Activated CD4-positive, CD25-positive, alpha-beta regulatory T cell (primary cell): ENCODE measurements at regions not wholly inside any gene's neighbourhood (a gene's known extent, or its start where the extent isn't known, plus 50 kb on each side); places are given as distances from the start of the nearest gene placed in this dataset.
"Not testable (repeated sequence)": the region's sequence is repeated elsewhere in the genome, so short reads cannot be mapped to it uniquely, and the experiment has no call there.

Experiments used
- DNase-seq, 4 experiments: peaks; one replicate each; lab custom pipeline; 2025; lab: John Stamatoyannopoulos, UW

DNA sequence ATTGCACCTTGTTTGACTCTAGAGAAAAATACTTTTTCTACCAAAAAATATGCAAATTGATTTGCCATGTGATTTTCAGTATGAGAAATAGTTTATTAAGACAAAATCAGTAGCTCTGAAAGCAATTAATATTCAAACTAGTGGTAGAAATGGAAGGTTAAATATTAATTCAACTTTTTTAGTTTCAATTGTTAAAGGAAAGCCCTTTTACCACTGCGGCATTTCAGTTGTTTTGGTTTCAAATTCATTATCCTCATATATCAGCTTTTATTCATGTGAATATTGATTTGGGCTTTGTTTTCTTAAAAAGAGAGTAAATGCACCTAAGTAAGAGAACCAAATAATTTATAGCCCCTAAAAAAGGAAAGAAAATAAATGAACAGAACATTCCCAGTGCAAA lies 660.6 kb upstream of the CHD1 start:
- DNase-seq = no peak

DNA sequence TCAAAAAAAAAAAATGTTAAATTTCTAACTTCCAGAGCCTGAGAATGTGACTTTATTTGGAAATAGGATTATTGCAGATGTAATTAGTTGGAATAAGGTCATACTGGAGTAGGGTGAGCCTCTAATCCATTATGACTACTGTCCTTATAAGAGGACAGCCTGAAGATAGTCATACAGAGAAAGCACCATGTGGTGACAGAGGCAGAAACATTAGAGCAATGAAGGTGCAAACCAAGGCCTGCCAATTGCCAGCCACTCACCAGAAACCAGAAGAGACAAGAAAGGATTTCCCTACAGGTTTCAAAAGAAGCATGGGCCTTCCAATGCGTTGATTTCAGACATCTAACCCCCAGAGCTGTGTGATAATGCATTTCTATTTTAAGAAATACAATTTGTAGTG lies 659.2 kb upstream of the CHD1 start:
- DNase-seq = no peak

DNA sequence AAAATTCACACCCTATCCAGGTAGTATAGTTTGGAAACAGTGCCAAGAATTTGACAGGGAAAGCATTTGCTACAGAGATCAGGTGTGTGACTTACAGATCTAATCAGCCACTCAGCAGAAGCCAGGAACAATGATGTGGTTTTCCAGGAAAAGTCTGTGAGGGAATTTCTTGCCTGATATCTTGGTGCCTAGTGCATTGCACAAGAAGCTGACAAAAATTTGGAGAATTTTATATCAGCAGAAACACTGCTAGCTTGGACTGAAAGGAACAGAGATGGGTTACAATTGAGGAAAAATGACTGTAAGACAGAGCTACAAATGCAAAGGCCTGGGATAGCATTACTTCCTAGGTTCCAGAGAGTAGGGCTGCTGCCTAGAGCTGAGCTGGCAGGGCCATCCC lies 658.1 kb upstream of the CHD1 start:
- no peak for DNase-seq

DNA sequence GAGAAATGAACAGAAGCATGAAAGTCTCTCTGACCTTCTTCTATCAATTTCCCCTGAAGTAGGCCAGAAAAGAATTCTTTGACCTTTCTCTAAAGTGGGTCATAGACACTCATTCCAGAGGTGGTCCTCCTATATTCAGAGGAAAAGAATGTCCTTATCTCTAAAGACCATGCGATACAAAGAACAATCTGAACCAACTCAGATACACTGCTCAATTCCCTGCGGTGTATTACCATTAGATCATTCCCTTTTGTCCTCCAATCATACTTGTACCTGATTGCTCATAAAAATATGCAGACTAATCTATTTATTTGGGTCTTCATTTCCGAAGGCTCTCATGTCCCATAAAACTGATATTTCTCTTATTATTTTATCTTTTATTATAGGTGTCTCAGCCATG lies 652.4 kb upstream of the CHD1 start:
- DNase-seq = not testable (repeated sequence)

DNA sequence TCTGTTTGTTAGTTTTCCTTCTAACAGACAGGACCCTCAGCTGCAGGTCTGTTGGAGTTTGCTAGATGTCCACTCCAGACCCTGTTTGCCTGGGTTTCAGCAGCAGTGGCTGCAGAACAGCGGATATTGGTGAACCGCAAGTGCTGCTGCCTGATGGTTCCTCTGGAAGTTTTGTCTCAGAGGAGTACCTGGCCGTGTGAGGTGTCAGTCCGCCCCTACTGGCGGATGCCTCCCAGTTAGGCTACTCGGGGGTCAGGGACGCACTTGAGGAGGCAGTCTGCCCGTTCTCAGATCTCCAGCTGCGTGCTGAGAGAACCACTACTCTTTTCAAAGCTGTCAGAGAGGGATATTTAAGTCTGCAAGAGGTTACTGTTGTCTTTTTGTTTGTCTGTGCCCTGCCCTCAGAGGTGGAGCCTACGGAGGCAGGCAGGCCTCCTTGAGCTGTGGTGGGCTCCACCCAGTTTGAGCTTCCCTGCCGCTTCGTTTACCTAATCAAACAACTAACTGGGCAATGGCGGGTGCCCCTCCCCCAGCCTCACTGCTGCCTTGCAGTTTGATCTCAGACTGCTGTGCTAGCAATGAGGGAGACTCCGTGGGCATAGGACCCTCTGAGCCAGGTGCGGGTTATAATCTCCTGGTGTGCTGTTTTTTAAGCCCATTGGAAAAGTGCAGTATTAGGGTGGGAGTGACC lies 634.3 kb upstream of the CHD1 start:
- not testable (repeated sequence) for DNase-seq

DNA sequence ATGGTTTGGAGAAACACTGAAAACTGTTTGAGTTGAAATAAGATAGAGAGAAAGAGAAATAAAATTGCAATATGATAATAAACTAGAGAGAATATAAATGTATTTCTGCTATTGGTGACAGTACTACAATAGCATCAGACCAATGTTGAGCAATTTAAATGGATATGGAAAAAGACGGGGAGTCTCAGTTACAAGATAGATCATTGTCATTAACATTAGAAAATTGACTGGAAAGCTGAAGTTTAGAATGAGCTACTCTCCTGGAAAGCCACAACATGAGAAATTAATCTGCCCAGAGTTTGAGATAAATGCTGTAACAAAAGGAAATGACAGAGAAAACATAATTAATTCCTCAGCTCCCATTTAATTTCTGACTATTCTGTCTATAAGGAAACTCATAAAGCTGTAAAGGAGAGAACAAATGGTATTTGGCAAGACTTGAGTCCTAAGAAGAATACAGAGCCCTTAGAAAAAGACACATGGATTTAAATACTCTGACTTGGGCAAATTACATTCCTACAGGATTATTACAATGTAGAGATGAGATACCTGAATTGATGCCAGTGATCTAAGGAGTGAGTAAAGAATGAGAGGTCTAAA lies 624.5 kb upstream of the CHD1 start:
- DNase-seq = no peak

DNA sequence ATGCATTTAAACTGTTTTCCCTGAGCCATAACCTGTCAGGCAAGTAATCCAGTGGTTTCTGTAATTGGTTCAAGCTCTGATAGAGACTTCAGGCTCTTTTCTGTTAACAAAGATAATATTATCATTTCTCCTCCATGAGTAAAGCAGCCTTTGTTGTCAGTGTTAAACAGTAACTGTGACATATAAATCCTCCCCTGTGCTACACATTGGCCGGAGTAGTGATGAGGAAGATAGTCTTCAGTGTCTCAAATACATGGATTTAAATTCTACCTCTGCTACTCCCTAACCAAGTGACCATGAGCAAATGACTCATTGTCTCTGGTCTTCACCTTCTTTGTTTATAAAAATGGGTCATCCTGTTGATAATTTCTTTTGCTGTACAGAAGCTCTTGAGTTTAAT lies 615.5 kb upstream of the CHD1 start:
- DNase-seq = no peak

DNA sequence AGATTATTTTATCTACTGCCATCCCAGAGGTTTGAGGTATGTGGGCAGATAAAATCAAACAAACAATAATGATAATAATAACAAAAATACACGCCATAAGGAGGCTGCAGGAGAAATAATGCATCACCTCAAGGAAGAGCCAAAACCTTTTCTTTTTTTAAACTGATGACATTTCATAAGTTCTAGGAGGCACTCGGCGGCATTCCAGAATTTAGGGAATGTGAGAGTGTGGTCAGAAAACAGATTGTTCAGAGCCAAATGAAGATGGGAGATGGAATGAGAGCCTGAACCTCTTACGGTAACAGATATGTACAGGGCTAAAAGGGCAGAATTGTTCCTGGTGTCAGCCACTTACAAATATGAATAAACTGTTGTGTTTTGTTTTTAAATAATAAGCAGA lies 615.0 kb upstream of the CHD1 start:
- no peak for DNase-seq

DNA sequence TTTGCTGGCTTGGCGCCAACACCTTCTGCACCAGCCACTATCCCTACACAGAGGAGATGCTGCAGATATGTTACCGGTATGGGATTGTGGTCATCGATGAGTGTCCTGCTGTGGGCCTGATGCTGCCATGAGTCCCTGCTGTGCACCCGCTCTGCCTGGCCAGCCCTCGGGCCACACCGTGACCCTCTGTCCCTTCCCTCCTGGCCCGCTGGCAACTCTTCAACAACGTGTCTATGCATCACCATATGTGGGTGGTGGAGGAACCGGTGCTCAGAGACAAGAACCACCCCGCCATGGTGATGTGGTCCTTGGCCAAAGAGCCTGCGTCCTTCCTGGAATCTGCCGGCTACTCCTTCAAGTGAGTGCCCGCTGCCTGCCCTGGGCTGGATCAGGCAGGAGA lies 605.4 kb upstream of the CHD1 start:
- not testable (repeated sequence) for DNase-seq

DNA sequence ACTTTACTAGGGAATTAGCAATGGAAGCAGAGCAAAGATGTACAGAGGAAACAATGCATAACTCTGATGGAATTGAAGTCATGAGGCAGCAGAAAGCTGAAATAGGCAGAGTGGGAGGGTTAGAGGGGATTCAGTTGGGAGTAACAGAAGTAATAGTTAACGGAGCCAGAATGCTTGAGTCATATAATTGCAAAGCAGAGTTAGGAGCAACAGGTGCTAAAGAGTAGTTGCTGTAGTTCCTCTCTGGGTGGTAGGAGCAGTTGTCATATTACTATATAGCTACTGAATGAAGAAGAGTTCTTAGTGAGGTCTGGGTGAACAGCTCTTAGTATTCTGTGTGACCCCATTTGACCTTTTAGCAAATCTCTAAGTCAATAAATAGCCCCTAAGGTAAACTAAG lies 592.9 kb upstream of the CHD1 start:
- not testable (repeated sequence) for DNase-seq

DNA sequence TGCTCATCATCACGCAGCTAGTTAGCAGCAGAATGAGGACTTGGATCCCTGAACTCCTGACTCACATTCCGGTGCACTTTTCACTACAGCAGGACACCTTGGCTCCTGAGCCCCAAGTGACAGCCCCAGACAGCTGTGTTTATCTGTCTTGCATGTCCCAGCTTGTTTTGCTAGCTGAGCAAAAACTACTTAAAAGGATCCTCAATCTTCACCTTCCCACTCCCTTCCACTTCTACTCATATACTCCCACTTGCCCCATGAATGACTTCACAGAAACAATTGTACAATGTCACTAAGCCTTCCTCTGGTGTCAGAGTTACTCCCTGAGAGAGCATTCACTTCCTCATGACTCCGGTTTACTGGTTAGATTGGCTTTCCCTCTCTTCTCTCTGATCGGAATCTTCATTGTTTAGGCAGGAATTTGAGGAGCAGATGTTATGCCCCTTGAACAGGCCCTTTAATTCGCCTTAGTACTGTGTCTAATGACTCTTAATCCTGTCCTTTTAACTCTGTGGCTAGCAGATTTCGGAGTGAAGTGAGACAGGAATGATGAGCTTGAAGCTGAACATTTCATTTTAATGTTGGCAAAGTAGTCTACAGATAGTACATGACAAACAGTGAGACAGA lies 587.2 kb upstream of the CHD1 start:
- not testable (repeated sequence) for DNase-seq

DNA sequence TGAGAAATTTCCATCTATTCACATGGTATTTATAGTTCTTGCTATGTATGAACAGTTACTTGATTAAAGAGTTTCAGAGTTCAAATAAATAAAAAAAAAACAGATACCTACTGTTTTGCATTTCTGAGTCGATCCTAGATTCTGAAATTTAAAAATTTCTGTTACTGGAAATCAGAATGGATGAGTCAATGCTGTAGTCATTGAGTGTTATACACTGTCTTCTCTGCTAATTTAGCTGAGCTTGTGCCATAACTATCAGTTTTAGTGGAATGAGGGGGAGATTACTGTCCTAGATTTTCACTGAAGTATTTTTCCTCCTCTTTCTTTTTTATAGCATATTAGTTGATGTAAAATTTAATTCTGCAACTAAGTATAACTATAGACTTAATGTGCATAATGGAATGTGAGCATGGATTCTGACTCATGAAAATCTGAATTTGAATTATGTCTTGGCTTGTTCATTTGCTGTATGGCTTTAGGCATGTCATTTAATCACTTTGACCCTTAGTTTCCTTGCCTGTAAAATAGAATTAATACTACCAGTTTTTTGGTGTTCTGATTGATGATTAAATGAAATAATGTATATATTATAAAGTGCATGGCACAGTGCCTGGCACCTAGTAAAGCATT lies 581.5 kb upstream of the CHD1 start:
- not testable (repeated sequence) for DNase-seq

DNA sequence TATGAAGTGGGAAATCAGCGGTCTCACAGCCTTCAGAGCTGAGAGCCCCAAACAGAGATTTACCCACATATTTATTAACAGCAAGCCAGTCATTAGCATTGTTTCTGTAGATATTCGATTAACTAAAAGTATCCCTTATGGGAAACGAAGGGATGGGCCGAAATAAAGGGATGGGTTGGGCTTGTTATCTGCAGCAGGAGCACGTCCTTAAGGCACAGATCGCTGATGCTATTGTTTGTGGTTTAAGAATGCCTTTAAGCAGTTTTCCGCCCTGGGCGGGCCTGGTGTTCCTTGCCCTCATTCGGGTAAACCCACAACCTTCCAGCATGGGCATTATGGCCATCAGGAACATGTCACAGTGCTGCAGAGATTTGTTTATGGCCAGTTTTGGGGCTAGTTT lies 580.3 kb upstream of the CHD1 start:
- DNase-seq = not testable (repeated sequence)

DNA sequence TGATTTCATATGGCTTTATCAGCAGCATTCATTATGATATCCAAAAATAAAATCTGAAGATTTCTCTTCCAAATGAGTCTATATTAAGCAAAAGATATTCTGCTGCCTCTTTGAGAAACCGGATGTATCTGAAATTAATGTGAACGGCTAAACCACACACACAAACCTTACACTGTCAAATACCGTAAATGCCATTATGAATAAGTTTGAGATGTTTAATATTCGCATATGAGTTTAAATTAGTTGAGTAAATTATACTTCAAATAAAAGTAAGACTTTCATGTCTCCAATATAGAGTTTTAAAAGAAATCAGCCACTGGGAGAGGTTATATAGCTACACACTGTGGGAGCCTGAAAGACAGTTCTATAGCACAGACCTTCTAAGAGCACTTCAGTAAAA lies 566.6 kb upstream of the CHD1 start:
- DNase-seq = not testable (repeated sequence)

DNA sequence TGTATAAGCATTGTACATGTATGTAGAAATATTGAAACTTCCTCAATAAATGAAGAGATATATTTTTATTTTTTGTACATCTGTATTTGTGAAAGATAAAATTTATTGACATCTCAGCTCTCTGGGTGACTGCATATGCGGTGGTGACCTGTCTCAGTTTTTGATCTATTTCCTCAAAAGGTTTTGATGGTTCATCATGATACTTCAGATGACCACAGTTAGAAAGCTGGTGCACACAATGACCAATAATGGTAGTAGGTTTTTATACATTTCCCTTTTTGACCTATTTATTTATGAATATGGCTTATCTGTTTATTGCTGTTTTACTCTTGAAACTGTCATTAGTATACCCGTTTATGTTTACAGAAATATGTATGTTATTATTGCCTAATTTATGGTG lies 549.6 kb upstream of the CHD1 start:
- DNase-seq = not testable (repeated sequence)

DNA sequence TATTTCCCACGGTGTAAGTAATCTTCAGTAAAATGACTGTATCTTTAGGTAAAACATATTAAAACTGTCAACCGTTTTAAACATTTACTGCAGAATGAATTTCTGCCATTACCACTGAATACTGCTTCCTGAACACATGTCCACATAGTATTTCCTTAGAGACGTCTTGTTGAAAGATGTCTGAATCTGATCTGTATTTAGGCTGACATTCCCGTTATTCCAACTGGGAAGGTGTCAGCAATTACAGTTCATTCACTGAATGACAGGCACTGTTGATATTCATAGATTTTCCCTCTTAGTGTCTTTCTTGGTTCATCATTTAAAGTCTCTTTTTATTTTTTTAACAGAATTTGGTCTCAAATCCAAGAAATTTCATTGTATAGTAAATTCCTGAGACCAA lies 544.5 kb upstream of the CHD1 start:
- not testable (repeated sequence) for DNase-seq

DNA sequence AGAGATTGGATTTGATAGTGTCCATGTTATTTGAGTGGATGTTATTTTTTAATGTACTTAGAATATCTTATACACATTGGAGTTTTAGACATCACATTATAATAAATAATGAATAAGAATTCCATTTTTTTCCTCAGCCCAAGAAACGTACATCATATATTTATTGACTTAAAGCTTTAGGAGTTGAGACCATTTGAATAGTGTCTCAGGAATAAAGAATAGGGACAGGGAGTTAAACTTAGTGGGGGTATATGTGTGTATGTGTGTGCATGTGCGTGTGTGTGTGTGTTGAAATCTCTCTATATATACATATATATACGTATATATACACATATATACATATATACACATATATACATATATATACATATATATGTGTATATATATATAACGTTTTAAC lies 542.9 kb upstream of the CHD1 start:
- not testable (repeated sequence) for DNase-seq

DNA sequence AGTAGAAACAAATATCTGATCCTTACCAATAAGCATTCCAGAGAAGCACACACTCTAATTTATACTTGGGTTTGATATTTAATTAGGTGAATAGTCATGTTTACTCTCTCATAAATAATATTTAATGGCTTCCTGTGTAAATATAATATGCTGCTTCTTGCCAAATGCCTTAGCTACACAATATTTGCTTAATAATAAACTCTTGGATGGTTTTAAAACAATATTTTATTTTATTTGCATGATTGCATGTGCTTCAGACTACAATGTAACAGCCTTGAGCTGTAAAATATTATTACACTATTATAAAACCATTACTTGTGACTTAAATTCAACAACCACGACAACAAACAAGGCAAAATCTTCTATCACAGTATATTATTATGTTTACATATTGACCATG lies 542.4 kb upstream of the CHD1 start:
- not testable (repeated sequence) for DNase-seq

DNA sequence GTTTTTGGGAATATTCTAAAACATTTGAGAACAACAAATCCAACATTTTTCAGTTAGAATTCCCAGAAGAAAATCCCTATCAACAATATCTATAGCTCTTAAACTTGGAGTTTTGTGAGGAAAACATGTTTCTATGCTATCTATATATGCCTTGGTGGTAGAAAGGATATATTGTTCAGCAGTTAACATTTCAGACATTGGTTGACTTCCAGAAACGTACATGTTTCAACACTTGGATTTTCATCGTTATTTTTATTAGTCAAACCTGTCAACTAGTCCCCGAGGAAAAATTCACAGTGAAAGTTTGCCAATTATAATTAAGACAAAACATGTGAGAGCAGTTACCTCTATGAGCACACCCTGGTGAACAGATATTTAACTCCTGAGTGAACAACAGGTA lies 541.8 kb upstream of the CHD1 start:
- not testable (repeated sequence) for DNase-seq

DNA sequence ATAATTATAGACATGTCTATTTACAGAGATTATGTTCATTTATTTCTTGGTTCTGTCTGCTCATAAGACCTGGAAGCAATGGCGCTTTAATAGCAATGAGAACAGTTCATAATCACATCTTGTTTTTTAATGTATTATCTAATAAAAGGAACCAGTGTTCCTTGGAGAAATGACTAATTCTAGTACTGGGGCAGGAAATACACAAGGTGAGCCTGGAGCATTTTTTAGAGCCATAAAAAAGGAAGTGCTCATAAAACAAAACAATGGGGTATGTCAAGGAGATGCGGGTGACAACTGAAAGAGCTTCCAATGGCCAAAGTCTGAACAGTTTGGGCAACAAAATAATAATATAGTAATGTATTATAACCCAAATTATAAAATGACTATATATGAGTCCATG lies 531.9 kb upstream of the CHD1 start:
- no peak for DNase-seq

DNA sequence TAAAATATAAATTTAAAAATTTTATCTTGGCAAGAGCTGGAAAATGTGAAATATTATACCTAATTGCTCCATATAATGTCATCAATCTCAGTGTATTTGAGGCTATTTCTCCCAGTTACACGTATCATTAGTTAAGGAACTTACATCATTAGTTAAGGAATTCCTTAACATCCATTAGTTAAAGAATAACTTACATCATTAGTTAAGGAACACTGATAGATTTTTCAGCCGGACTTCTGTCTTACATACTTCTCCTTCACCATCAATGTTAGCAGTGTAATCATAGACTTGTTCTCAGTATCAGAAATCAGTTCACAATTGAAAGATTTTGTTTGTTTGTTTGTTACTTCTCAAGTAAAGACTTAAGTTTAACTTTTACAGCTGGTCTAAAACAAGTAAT lies 524.4 kb upstream of the CHD1 start:
- no peak for DNase-seq

DNA sequence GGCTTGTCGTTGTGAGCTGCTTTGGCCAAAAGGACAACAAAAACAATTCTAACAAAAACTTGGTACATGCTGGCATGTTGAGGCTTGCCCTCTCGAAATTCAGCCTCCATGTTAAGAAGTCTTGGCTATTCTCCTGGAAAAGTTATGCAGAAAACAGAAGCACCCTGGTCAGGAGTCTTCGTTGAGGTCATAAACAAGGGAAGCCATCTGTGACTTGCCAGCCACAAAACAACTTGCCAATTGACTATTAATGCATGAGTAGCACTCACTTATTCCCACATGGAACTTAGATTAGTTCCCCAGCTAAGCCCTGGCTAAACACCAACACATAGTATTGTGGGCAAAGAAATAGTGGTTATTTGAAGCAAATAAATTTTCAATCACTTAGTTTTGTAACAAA lies 521.0 kb upstream of the CHD1 start:
- no peak for DNase-seq

DNA sequence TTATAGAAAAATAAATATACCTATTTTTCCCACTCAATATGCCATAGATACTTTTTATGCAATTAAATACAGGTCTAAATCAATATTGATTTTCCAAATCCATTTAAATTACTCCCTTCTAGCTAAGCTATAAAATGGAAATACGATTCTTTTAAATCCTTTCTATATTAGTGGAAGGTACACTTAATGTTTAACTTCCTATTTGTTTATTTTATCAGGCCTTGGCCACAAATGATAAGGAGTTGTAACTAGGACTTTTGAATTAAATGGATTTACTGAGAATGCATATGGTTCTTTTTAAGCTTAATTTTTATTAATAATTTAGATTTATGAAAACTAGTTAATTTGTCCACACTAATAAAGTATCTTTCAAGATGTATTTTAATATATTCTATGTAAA lies 517.0 kb upstream of the CHD1 start:
- DNase-seq = no peak
